GM19240 (cell line): ENCODE measurements at regions not wholly inside any gene's neighbourhood (a gene's known extent, or its start where the extent isn't known, plus 50 kb on each side); places are given as distances from the start of the nearest gene placed in this dataset.

ENCODE experiments used
- DNase-seq: peaks from one replicate; pipeline ENCODE4 v3.0.0; 2011; ENCODE audit warnings: low spot score; ENCODE audit not compliant: insufficient read length

- no peak for DNase-seq
Observed at GRCh38 chr3:104537323-104537722, 829.4 kb upstream of the ALCAM start.

GRCh38 chr3:104546301-104546700 lies 820.4 kb upstream of the ALCAM start:
- no peak for DNase-seq

GRCh38 chr3:104547031-104547430 lies 819.7 kb upstream of the ALCAM start:
- no peak for DNase-seq

- no peak for DNase-seq
Observed at GRCh38 chr3:104548401-104548800, 818.3 kb upstream of the ALCAM start.

DNA sequence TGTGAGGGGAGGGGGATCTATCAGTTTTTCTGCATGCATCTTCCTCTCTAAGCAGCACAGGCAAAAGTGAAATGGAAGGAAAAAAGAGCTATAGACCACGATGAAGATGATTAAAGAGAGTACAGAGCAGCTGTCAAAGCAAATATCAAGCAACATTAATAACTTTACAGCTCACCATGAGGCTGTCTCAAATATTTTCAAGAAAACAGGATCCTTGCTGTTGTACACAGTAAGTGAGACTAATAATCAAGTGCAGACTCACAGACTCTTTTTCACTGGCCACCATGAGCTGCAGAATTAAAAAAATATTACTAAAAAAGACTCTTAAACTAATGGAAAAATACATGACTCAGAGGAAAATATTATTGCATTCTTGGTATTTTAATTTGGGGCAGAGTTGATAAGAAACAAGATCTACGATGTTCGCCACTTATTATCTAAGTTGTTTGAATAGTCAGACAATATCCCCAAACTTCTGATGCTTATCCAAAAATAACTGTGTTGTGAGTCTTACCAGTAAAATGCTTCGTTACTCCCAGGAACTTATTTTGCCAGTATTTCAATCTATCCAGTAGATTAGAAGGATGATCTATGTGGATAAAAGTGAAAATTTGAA lies 817.5 kb upstream of the ALCAM start:
- DNase-seq: no peak

GRCh38 chr3:104553121-104553520 lies 813.6 kb upstream of the ALCAM start:
- no peak for DNase-seq

DNA sequence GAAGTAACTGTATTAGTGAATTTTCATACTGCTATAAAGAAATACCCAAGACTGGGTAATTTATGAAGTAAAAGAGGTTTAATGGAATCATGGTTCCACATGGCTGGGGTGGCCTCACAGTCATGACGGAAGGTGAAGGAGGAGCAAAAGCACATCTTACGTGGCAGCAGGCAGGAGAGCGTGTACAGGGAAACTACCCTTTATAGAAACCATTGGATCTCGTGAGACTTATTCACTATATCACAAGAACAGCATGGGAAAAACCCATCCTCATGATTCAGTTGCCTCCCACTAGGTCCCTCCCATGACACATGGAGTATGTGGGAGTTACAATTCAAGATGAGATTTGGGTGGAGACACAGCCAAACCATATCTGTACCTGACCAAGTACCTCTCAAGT lies 812.3 kb upstream of the ALCAM start:
- no peak for DNase-seq

- no peak for DNase-seq
Observed at GRCh38 chr3:104555728-104556127, 811.0 kb upstream of the ALCAM start.

DNA sequence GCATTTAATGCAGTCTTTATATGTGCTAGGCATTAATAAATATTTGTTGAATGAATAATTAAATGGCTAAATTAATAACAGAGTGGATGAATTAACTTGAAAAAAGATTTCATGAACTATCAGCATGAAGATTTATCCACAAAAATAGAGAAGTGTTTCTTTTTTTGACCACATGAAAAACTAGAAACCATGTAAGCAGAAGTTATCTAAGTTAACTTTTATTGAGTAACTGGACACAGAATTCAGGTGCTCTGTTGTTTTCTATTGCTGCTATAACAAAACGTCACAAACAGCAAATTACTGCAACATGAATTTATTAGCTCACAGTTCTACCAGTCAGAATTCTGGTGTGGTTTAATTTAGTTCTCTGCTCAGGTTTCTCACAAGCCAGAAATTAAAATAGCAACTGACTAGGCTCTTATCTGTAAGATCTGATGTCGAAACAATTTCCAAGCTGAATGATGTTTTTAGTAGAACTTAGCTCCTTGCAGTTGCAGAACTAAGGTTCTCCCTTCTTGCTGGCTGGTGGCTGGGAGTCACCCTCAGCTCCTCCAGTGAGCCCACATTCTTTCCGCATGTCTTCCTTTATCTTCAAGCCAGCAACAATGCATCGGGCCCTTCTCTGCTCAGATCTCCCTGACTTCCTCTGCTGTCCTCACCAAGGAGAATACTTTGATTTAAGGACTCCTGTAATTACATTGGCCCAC lies 810.2 kb upstream of the ALCAM start:
- no peak for DNase-seq

DNA sequence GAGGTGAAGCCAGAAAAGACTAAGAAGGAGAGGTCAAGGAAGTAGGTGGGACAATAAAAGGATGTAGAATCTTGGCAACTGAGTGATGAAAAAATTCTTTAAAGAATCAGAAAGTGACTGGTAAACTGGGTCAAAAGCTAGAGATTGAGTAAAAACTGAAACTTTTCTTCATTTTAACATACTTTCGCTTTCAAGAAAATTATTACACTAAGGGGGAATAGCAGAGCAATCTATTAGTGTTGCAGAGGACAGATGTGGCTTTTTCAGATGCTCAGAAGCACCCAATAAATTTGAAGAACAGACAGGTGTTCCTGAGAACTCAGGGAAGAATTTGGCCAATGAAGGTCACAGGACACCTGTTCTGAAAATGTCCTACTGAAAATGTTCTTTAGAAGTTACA lies 805.4 kb upstream of the ALCAM start:
- no peak for DNase-seq

DNA sequence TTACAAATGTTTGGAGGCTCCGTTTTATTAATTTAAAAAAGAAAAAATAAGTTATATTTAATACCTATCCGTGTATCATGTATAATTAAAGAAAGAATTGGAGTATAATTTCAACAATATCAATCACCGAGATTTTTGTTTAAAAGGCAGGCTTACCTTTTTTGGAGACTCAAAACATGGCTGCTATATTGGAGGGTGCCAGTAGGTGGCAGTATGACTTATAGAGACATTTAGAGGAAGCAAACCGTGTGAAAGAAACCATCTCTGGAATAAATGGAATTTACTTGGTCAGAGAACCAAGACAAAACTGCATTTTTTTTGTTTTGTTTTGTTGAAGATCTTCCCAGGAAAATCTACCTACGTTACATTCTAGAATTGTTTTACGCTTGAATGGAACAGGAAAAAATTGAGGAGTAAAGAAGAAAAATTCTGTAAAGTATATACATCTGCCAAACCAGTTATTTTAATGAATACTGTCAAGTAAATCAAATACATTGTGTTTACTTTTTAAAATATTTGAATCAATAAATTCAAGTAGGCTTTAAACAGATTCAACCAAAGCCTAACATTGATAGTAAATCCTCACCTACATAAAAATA lies 802.6 kb upstream of the ALCAM start:
- no peak for DNase-seq

DNA sequence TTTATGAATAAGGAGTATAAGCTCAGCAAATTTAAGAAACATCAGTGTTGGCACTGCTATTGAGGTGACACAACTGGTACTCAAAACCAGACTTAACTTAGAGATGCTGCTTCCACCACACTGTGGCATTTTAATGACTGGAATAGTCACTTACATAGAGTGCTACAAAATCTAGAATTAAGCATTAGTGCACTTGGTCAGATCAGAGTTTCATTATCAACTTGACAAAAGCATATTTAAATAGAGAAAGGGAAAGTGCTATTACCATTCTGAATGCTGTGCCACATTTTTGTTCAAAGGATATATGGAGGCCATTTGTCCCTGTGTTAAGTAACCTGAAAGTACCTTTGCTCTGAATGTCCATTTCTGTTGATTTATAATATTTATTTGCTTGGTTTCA lies 800.7 kb upstream of the ALCAM start:
- no peak for DNase-seq

DNA sequence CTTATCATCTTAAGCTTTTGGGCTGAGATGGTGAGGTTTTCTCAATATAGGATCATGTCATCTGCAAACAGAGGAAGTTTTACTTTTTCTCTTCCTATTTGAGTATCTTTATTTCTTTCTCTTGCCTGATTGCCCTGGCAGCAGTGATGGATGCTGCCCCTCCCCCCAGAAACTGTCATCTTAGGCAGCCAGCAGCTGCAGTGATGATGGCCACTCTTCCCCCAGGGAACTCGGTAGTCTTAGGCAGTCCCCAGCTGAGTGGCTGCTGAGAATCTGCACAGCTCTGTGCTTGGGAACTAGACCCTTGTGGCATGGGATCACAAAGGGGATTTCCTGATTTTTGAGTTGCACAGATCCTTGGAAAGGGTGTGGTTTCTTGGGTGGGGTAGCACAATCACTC lies 791.1 kb upstream of the ALCAM start:
- DNase-seq: no peak

DNA sequence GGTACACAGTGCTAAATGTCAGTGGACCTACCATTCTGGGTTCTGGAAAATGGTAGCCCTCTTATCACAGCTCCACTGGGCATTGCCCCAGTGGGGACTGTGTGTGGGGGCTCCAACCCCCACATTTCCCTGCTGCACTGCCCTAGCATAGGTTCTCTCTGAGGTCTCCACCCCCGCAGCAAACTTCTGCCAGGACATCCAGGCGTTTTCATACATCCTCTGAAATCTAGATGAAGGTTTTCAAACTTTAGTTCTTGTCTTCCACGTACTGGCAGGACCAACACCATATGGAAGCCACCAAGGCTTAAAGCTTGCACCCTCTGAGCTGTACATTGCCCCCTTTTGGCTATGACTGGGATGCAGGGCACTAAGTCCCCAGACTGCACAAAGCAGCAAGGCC lies 788.2 kb upstream of the ALCAM start:
- no peak for DNase-seq

DNA sequence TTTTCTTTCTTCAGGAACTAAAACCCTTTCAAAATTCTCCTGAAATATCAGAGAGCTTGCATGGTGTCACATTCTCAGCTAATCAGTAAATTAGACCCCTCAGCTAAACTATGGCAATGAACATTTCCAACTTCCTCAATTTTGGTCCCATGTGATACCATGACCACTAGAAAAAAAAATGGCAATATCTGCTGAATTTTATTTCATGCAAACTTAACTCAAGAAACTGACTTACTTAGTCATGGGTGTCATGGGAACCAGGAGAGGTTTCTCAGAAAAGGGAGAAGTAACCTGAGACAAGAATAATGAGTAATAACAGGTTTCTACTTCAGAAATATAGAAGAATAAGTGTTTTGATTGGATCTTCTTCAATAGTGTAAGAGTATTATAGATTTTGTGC lies 784.6 kb upstream of the ALCAM start:
- DNase-seq: no peak

DNA sequence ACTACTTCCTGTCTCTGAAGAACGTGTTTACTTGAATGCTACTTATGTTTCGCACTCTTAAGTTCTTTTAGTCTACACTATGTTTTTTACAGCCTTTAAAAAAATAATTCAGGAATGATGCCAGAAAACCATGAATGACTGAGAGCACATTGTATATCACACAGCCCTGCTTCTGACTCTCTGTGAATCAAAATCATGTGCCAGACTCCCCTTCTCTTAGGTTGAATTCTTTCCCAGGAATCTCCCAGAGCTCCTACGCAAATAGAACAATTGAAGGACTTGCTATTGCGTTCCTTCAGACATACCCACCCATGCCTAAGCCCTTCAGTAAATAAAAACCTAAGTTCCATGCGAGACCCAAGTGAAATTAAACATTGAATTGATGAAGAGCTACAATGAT lies 782.0 kb upstream of the ALCAM start:
- DNase-seq: no peak

DNA sequence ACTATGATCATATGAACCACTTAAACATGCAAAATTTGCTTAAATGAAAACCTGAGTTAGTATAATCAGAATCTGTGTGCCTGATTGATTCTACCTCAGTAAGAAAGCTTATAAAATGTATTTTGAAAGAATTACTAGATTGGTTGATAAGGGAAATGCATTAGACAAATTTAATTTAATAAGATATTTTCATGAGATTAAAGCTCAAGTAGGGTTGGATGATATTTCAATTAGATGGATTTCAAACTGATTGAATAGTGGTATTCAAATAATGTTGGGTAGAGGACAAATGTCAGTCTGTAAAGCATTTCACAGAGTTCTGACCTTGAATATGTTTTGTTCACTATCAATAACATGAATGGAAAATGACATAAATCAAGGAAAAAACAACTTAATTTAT lies 780.4 kb upstream of the ALCAM start:
- DNase-seq: no peak

- DNase-seq: no peak
Observed at GRCh38 chr3:104588442-104588841, 778.3 kb upstream of the ALCAM start.

- no peak for DNase-seq
Observed at GRCh38 chr3:104591776-104592175, 774.9 kb upstream of the ALCAM start.

- no peak for DNase-seq
Observed at GRCh38 chr3:104594491-104594890, 772.2 kb upstream of the ALCAM start.

DNA sequence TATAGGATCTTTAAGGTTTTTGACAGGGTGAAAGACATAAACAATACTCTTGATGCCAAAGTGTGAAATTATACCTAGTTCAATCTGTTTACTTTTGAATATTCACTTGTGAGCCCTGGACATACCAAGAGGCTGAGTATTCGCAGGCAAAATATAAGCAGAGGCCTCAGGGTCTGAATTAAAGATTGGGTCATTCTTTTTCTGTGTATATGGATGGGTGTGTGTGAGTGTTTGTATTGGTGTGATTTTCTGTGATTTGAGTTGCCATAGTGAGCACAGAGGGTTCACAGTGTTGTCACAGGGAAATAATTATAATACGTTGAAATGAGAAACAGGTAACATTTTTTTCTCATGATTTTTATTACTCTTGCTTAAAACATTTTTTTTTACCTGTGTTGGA lies 770.7 kb upstream of the ALCAM start:
- DNase-seq: no peak

- no peak for DNase-seq
Observed at GRCh38 chr3:104596551-104596950, 770.2 kb upstream of the ALCAM start.
